ENCODE measurements at regions not wholly inside any gene's neighbourhood (a gene's known extent, or its start where the extent isn't known, plus 50 kb on each side); places are given as distances from the start of the nearest gene placed in this dataset.

- TF ChIP-seq POLR2A (IDR thresholded peaks at IDR 0.05): no peak
- no peak for TF ChIP-seq POLR2AphosphoS5 (IDR thresholded peaks at IDR 0.05)
- no peak for TF ChIP-seq CTCF (IDR thresholded peaks at IDR 0.05)
- no peak for TF ChIP-seq EP300 (IDR thresholded peaks at IDR 0.05)
Observed at GRCh38 chr11:134581121-134581626, 169.1 kb upstream of the B3GAT1 start.
